IMR-90 (cell line): ENCODE measurements at regions not wholly inside any gene's neighbourhood (a gene's known extent, or its start where the extent isn't known, plus 50 kb on each side); places are given as distances from the start of the nearest gene placed in this dataset.
A peak's percentile ranks its signal among the peaks of the same experiment; 100 is the strongest.

ENCODE experiments used
- ATAC-seq: fragments of 200-7000 bp; cut with Tn5 transposase; 2 replicates; pipeline ENCODE4 v1.9.1; 2020; ENCODE audit warnings: low read depth, mild to moderate bottlenecking, moderate library complexity
- BruUV-seq: library from RNA; stranded (reverse); fragments of 400-500 nt; replicated peaks from 2 replicates; lab custom pipeline; 2021; lab: Mats Ljungman, UMichigan
- CTCF ChIA-PET: fragments of 300-600 bp; formaldehyde crosslinking; extraction: SDS; loops from one replicate; lab custom pipeline; 2021; ENCODE audit warnings: antibody characterized with exemption; lab: Yijun Ruan, JAX
- POLR2A ChIA-PET: fragments of 300-600 bp; sonication (Branson Sonifier 250); formaldehyde crosslinking; loops from one replicate; lab custom pipeline; 2022; ENCODE audit warnings: antibody characterized with exemption; ENCODE audit not compliant: unreplicated experiment; lab: Charles Lee
- DNase-seq: peaks from one replicate; pipeline ENCODE4 v3.0.0; 2013
- H2AFZ ChIP-seq: replicated peaks from 2 replicates; pipeline ENCODE3; 2013; ENCODE audit warnings: low read length, mild to moderate bottlenecking; ENCODE audit not compliant: poor library complexity
- H2AK5ac ChIP-seq: 2 replicates; pipeline ENCODE4 v1.6.1; 2013; ENCODE audit warnings: low read depth, low read length, inconsistent platforms
- H2AK9ac ChIP-seq: replicated peaks from 2 replicates; pipeline ENCODE3; 2013; ENCODE audit warnings: mild to moderate bottlenecking, low read depth, low read length, moderate library complexity; ENCODE audit not compliant: poor library complexity
- H2BK120ac ChIP-seq: 2 replicates; pipeline ENCODE4 v1.6.1; 2013; ENCODE audit warnings: low read depth, low read length, inconsistent platforms
- H2BK15ac ChIP-seq: 3 replicates; pipeline ENCODE4 v1.6.1; 2013; ENCODE audit warnings: low read depth, low read length, inconsistent platforms
- H2BK20ac ChIP-seq: 2 replicates; pipeline ENCODE4 v1.6.1; 2013; ENCODE audit warnings: low read depth, mild to moderate bottlenecking, inconsistent platforms, low read length, moderate library complexity
- H2BK5ac ChIP-seq: 2 replicates; pipeline ENCODE4 v1.6.1; 2013; ENCODE audit warnings: mild to moderate bottlenecking, low read depth, low read length, inconsistent platforms; ENCODE audit not compliant: poor library complexity, severe bottlenecking
- H3K14ac ChIP-seq: replicated peaks from 2 replicates; pipeline ENCODE4 v1.6.1; 2013; ENCODE audit warnings: low read depth, low read length, inconsistent platforms
- H3K18ac ChIP-seq: 2 replicates; pipeline ENCODE4 v1.6.1; 2013; ENCODE audit warnings: low read depth, low read length, control low read depth
- H3K23ac ChIP-seq: 2 replicates; pipeline ENCODE4 v1.6.1; 2013; ENCODE audit warnings: low read depth, low read length, inconsistent platforms
- H3K27ac ChIP-seq: 2 replicates; pipeline ENCODE4 v1.5.1; 2013; ENCODE audit warnings: mild to moderate bottlenecking, control low read depth, low read length; ENCODE audit not compliant: insufficient read depth
- H3K27me3 ChIP-seq: 2 replicates; pipeline ENCODE4 v1.6.1; 2013; ENCODE audit warnings: low read length; ENCODE audit not compliant: control insufficient read depth, insufficient read depth
- H3K36me3 ChIP-seq: 2 replicates; pipeline ENCODE4 v1.6.1; 2013; ENCODE audit warnings: low read length, mixed read lengths; ENCODE audit not compliant: control insufficient read depth, insufficient read depth
- H3K4ac ChIP-seq: 2 replicates; pipeline ENCODE4 v1.6.1; 2013; ENCODE audit warnings: low read depth, low read length, inconsistent platforms
- H3K4me1 ChIP-seq: 2 replicates; pipeline ENCODE4 v1.6.1; 2013; ENCODE audit warnings: low read length, mixed read lengths; ENCODE audit not compliant: control insufficient read depth, insufficient read depth
- H3K4me2 ChIP-seq: 2 replicates; pipeline ENCODE4 v1.6.1; 2013; ENCODE audit warnings: low read depth, mild to moderate bottlenecking, control low read depth, low read length, moderate library complexity
- H3K4me3 ChIP-seq: 2 replicates; pipeline ENCODE4 v1.5.1; 2013; ENCODE audit warnings: low read depth, mild to moderate bottlenecking, control low read depth, low read length, moderate library complexity; ENCODE audit not compliant: insufficient read depth
- H3K56ac ChIP-seq: 2 replicates; pipeline ENCODE4 v1.6.1; 2013; ENCODE audit warnings: low read length, inconsistent platforms; ENCODE audit not compliant: insufficient read depth; ENCODE audit errors: extremely low read depth
- H3K79me1 ChIP-seq, 2 experiments: 2 replicates each; pipeline ENCODE4 v1.6.1; 2013; ENCODE audit warnings: low read length in 2 of 2, inconsistent platforms in 1 of 2, low read depth in 1 of 2
- H3K9ac ChIP-seq: 2 replicates; pipeline ENCODE4 v1.6.1; 2013; ENCODE audit warnings: low read depth, low read length, control low read depth
- H3K9me1 ChIP-seq: 2 replicates; pipeline ENCODE4 v1.6.1; 2013; ENCODE audit warnings: low read length, inconsistent platforms; ENCODE audit not compliant: insufficient read depth
- H3K9me3 ChIP-seq: 2 replicates; pipeline ENCODE4 v1.6.1; 2013; ENCODE audit warnings: low read length; ENCODE audit not compliant: control insufficient read depth, insufficient read depth
- H4K20me1 ChIP-seq: 2 replicates; pipeline ENCODE4 v1.6.1; 2013; ENCODE audit warnings: low read length, inconsistent platforms; ENCODE audit not compliant: insufficient read depth
- H4K5ac ChIP-seq: 2 replicates; pipeline ENCODE4 v1.6.1; 2013; ENCODE audit warnings: mild to moderate bottlenecking, low read depth, low read length, control low read depth
- H4K8ac ChIP-seq, 2 experiments: 2 replicates each; pipeline ENCODE4 v1.6.1; 2013; ENCODE audit warnings: low read depth in 2 of 2, low read length in 2 of 2, control low read depth in 1 of 2, inconsistent platforms in 1 of 2
- H4K91ac ChIP-seq: 2 replicates; pipeline ENCODE4 v1.6.1; 2013; ENCODE audit warnings: low read depth, low read length, inconsistent platforms; ENCODE audit not compliant: insufficient read depth
- CEBPB ChIP-seq: IDR thresholded peaks from 2 replicates; pipeline ENCODE4 v1.6.1; 2012; ENCODE audit warnings: low read depth, low read length, improper control_type of control experiment
- RAD21 ChIP-seq: IDR thresholded peaks from 2 replicates; pipeline ENCODE4 v1.6.1; 2012; ENCODE audit warnings: low read length, improper control_type of control experiment
- SMC3 ChIP-seq: fragments of 150-350 bp; IDR thresholded peaks from 2 replicates; pipeline ENCODE4 v1.6.1; 2016; ENCODE audit warnings: low read depth, mild to moderate bottlenecking, antibody characterized with exemption, low read length, moderate library complexity
- WGBS, 2 experiments: methylation state at CpG; one replicate each; pipeline versions ENCODE4 v1.1.5 to v1.1.7; 2013; ENCODE audit warnings: missing lambda C conversion rate in 2 of 2; ENCODE audit not compliant: insufficient read length in 1 of 2; ENCODE audit errors: extremely low coverage in 2 of 2; 5-methylcytosine and 5-hydroxymethylcytosine counted together
- dilution Hi-C: fragments of 300-500 bp; cut with HindIII; formaldehyde crosslinking; loops from one replicate; pipeline ENCODE4 v1.14.3; 2018; ENCODE audit warnings: low sequenced_read_pairs; ENCODE audit not compliant: unreplicated experiment
- in situ Hi-C: fragments of 300-500 bp; cut with MboI; formaldehyde crosslinking; loops from 3 replicates; pipeline ENCODE4 v1.14.3; 2019; ENCODE audit warnings: low sequenced_read_pairs, inconsistent platforms, mixed read lengths
- intact Hi-C: fragments of 100-400 bp; cut with micrococcal nuclease; formaldehyde crosslinking; loops from 2 replicates; pipeline ENCODE4 v1.10.0; 2022
- TF ChIP-seq, protein P1 (sequence below): conservative IDR thresholded peaks from 2 replicates; pipeline ENCODE4 v1.5.1; 2012; ENCODE audit warnings: mild to moderate bottlenecking, low read depth, low read length, improper control_type of control experiment

- H2AK9ac ChIP-seq: no peak overlapping the region
- peak overlapping the region; percentile 61 for H2AFZ ChIP-seq
- TF ChIP-seq, protein P1, sequence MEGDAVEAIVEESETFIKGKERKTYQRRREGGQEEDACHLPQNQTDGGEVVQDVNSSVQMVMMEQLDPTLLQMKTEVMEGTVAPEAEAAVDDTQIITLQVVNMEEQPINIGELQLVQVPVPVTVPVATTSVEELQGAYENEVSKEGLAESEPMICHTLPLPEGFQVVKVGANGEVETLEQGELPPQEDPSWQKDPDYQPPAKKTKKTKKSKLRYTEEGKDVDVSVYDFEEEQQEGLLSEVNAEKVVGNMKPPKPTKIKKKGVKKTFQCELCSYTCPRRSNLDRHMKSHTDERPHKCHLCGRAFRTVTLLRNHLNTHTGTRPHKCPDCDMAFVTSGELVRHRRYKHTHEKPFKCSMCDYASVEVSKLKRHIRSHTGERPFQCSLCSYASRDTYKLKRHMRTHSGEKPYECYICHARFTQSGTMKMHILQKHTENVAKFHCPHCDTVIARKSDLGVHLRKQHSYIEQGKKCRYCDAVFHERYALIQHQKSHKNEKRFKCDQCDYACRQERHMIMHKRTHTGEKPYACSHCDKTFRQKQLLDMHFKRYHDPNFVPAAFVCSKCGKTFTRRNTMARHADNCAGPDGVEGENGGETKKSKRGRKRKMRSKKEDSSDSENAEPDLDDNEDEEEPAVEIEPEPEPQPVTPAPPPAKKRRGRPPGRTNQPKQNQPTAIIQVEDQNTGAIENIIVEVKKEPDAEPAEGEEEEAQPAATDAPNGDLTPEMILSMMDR: peak; percentile 84
- TF ChIP-seq SMC3 (peak; percentile 68), CEBPB (no peak), RAD21 (peak; percentile 88)
- H3K36me3 ChIP-seq: no peaks in the 10 kb centered on the region
- H3K27ac ChIP-seq: no peak overlapping the region
- H3K9me1 ChIP-seq: no peaks in the 10 kb centered on the region
- H3K23ac ChIP-seq: no peak overlapping the region
- no peak overlapping the region for H4K5ac ChIP-seq
- H2BK20ac ChIP-seq: no peak overlapping the region
- no peak overlapping the region for H2BK15ac ChIP-seq
- dilution Hi-C loops: no loop called here
- peaks cover 2% of the 10 kb centered on the region; the same call in 1 of the 2 replicates for H3K9me3 ChIP-seq
- no peak overlapping the region for H4K91ac ChIP-seq
- H3K4me1 ChIP-seq: no peaks in the 10 kb centered on the region
- WGBS, 2 experiments: 11% methylated on average over 5 of the region's 18 CpGs; no CpG with 5 or more reads in 1 of the 2 experiments
- no TSS peak for BruUV-seq
- intact Hi-C loops: loop anchor here (2.0 to 5.0 kb wide), 2 partner anchors 226 to 1075 kb away; no protein-coding TSS in a partner anchor
- no peak overlapping the region for H3K4me3 ChIP-seq
- no peak overlapping the region for H3K4ac ChIP-seq
- POLR2A ChIA-PET: no interaction called here
- ATAC-seq: peak; percentile 94
- peak; percentile 38 for DNase-seq
- no peaks in the 10 kb centered on the region for H3K79me1 ChIP-seq
- in situ Hi-C loops: loop anchor here (25.0 kb wide), 1 partner anchor 1084 kb away; no protein-coding TSS in a partner anchor
- H3K18ac ChIP-seq: no peak overlapping the region
- no peaks in the 10 kb centered on the region for H3K27me3 ChIP-seq
- no peak overlapping the region for H2AK5ac ChIP-seq
- CTCF ChIA-PET: interaction anchor here (0.6 to 1.1 kb wide), 5 partner anchors 10 to 551 kb away, joined by 3 to 4 read pairs (median 3); no protein-coding TSS in a partner anchor
- H2BK120ac ChIP-seq: no peak overlapping the region
- no peak overlapping the region for H2BK5ac ChIP-seq
- H4K8ac ChIP-seq: no peak overlapping the region
- H3K14ac ChIP-seq: no peak overlapping the region
- no peak overlapping the region for H3K4me2 ChIP-seq
- no peak overlapping the region for H3K56ac ChIP-seq
- no peaks in the 10 kb centered on the region for H4K20me1 ChIP-seq
- H3K9ac ChIP-seq: no peak overlapping the region
Observed at GRCh38 chr10:83871187-83872081, 267.9 kb upstream of the GHITM start.
